HepG2 (cell line): ENCODE measurements at regions not wholly inside any gene's neighbourhood (a gene's known extent, or its start where the extent isn't known, plus 50 kb on each side); places are given as distances from the start of the nearest gene placed in this dataset.

Experiments
- AKNA ChIP-seq: sonication (generic); formaldehyde crosslinking; IDR thresholded peaks from 2 replicates; pipeline ENCODE4 v1.4.0; 2020; ENCODE audit warnings: missing genetic modification reagents, borderline replicate concordance
- CHD2 ChIP-seq: IDR thresholded peaks from 2 replicates; pipeline ENCODE4 v1.6.1; 2011; ENCODE audit warnings: low read depth, low read length, improper control_type of control experiment
- ELF3 ChIP-seq: IDR thresholded peaks from 2 replicates; pipeline ENCODE4 v1.6.1; 2016; ENCODE audit warnings: missing genetic modification reagents, missing compliant biosample characterization
- FOXA1 ChIP-seq, 2 experiments: fragments of 450-650 bp in 1 of 2; sonication (generic) in 1 of 2; formaldehyde crosslinking in 1 of 2; IDR thresholded peaks; 2 replicates each; pipeline versions ENCODE4 v1.4.0 to v1.6.1; 2016 to 2020; ENCODE audit warnings: missing genetic modification reagents in 1 of 2
- GRHL1 ChIP-seq: sonication (generic); formaldehyde crosslinking; conservative IDR thresholded peaks from 2 replicates; pipeline ENCODE4 v1.8.0; 2022; ENCODE audit warnings: missing genetic modification reagents
- STAT6 ChIP-seq: sonication (generic); formaldehyde crosslinking; IDR thresholded peaks from 2 replicates; pipeline ENCODE4 v1.4.0; 2020; ENCODE audit warnings: missing genetic modification reagents, mild to moderate bottlenecking, borderline replicate concordance
- TCF12 ChIP-seq, 2 experiments: fragments of 450-650 bp in 1 of 2; sonication (generic) in 1 of 2; formaldehyde crosslinking in 1 of 2; IDR thresholded peaks; 2 replicates each; pipeline versions ENCODE4 v1.6.1 to v1.8.0; 2017 to 2022; ENCODE audit warnings: antibody characterized with exemption in 1 of 2, mild to moderate bottlenecking in 1 of 2, missing genetic modification reagents in 1 of 2, moderate library complexity in 1 of 2
- TIGD3 ChIP-seq: sonication (generic); formaldehyde crosslinking; IDR thresholded peaks from 2 replicates; pipeline ENCODE4 v1.5.1; 2020; ENCODE audit warnings: mild to moderate bottlenecking, missing genetic modification reagents, borderline replicate concordance

- TF ChIP-seq STAT6 (CRISPR knock-in tag) (no peak), FOXA1 (IDR thresholded peaks at IDR 0.05) (no peak), FOXA1 (CRISPR knock-in tag; IDR thresholded peaks at IDR 0.05) (no peak), GRHL1 (CRISPR knock-in tag) (no peak), ELF3 (CRISPR knock-in tag) (no peak), TIGD3 (CRISPR knock-in tag) (no peak), AKNA (CRISPR knock-in tag) (no peak), TCF12 (IDR thresholded peaks at IDR 0.05) (no peak), TCF12 (CRISPR knock-in tag; IDR thresholded peaks at IDR 0.05) (no peak), CHD2 (no peak)
Observed at GRCh38 chr1:4165686-4166300, 265.7 kb upstream of the C1orf174 start.
